ENCODE measurements at regions not wholly inside any gene's neighbourhood (a gene's known extent, or its start where the extent isn't known, plus 50 kb on each side); places are given as distances from the start of the nearest gene placed in this dataset.
"Not testable (repeated sequence)": the region's sequence is repeated elsewhere in the genome, so short reads cannot be mapped to it uniquely, and the experiment has no call there.

- DNase-seq, result not testable (repeated sequence)
Observed at GRCh38 chr5:71343994-71344393, 111.5 kb upstream of the BDP1 start.

DNA sequence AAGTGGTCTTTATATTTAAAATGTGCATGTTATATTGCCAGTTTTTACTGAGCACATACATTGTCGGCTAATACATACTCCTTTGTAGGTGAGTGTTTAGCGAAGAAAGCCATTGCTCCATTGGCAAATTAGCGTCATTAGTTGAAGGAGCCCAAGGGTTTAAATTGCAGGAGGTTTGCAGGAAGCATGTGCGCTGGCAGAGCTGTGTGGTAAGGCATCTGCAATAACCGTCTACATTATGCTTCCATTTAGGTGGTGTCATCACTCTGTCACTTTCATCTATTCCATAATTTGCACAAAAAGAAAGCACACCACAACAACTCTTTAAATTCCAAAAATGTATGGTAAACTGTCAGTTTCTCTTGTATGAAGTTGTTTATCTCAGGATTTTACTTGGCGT is 82.8 kb upstream of the BDP1 start:
- not testable (repeated sequence) for DNase-seq

- DNase-seq, result not testable (repeated sequence)
Observed at GRCh38 chr5:71373054-71373734, 82.3 kb upstream of the BDP1 start.

GRCh38 chr5:71384204-71384603 is 71.2 kb upstream of the BDP1 start:
- not testable (repeated sequence) for DNase-seq

- DNase-seq, result no peak
Observed at GRCh38 chr5:71384706-71385105, 70.7 kb upstream of the BDP1 start.

DNA sequence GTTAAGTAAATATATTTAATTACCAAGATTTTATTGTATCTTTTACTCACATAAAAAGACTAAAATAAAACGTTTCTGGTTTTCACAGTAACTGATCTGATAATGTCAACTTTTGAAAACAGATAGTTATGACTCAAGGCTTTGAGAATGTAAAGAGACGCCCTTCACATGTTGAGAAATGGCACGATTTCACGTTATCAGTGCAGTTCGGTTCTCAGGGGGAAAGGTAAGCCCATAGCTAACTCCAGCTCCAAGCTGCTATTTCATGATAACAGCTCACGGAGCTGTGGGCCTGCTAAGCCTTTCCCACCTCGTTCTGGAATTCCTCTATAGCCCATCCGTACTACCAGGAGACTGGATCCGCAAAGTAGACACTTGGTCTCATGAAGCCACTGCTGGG is 70.2 kb upstream of the BDP1 start:
- DNase-seq, result peak; percentile 48

DNA sequence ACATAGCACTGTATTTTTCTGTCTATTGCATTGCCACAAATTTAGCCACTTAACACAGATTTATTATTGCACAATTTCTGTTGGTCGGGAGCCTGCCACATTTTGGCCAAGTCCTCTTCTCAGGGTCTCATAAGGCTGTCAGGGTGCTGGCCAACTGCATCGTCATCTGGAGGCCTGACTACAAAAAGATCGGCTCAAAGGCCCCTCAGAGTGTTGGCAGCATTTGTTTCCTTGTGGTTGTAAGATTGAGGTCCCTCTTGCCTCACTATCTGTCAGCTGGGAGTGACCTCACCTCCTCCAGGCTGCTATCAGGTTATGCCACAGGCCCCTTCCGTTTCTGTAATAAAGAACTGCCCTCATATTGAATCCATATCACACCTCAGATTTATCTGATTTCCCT is 67.3 kb upstream of the BDP1 start:
- not testable (repeated sequence) for DNase-seq

DNA sequence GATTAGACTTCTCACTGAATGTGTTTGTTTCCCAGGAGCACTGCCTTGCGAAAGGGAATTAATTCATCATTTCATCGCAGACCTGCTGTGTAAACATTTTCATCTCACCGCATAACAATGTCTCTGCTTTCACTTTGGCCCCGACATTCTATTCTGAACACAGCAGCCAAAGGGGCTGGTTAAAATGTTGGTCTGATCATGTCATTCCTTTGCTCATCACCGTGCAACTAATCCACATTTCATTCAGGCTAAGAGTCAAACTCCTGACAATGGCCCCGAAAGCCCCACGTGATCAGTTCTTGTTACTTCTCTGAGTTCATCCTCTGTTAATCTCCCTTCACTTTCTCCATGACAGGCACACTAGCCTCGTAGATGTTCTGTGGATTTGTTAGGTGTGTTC is 57.1 kb upstream of the BDP1 start:
- not testable (repeated sequence) for DNase-seq

DNA sequence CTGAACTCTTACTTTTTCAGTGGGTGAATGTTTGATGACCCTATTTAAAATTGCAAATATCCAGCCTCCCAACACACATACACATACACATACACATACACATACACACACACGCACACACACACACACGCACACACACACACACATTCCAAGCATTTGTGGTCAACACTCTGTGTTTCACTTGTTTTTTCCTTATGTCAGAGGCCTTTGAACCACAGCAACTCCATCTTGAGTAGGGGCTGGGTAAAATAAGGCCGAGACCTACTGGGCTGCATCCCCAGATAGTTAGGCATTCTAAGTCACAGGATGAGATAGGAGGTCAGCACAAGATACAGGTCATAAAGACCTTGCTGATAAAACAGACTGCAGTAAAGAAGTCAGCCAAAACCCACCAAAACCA is 56.6 kb upstream of the BDP1 start:
- not testable (repeated sequence) for DNase-seq

GRCh38 chr5:71399443-71399842 is 56.0 kb upstream of the BDP1 start:
- not testable (repeated sequence) for DNase-seq

- not testable (repeated sequence) for DNase-seq
Observed at GRCh38 chr5:71400626-71401025, 54.8 kb upstream of the BDP1 start.

GRCh38 chr5:71401150-71401549 is 54.3 kb upstream of the BDP1 start:
- not testable (repeated sequence) for DNase-seq

- DNase-seq, result not testable (repeated sequence)
Observed at GRCh38 chr5:71401564-71401963, 53.9 kb upstream of the BDP1 start.

DNA sequence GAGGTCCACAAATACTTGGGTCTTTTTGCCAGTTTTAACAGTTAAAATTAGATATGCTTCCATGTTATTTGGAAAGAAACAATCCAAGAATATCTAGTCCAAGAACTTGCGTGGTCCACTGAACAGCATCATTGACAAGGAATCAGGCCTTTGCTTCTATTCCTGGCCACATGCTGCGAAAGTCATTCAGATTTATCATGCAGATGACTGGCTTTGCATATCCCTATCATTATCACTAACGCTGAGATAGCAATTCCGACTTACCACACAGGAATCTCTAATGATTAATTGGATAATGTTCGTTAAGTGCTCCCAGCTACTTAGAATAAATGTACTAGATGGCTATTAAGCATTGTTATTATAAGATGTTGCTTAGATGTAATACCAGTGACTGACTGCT is 51.0 kb upstream of the BDP1 start:
- not testable (repeated sequence) for DNase-seq

- DNase-seq, result not testable (repeated sequence)
Observed at GRCh38 chr5:71404936-71405335, 50.5 kb upstream of the BDP1 start.
